IPS DF 6.9 (cell line): ENCODE measurements at regions not wholly inside any gene's neighbourhood (a gene's known extent, or its start where the extent isn't known, plus 50 kb on each side); places are given as distances from the start of the nearest gene placed in this dataset.

Experiments used
- DNase-seq: peaks from one replicate; pipeline ENCODE4 v3.0.0-alpha.2; 2013; ENCODE audit warnings: low read depth, low spot score
- H3K27ac ChIP-seq: one replicate; pipeline ENCODE4 v1.5.1; 2013; ENCODE audit warnings: low read length, control low read depth
- H3K27me3 ChIP-seq: 2 replicates; pipeline ENCODE4 v1.6.1; 2013; ENCODE audit warnings: mild to moderate bottlenecking, low read length; ENCODE audit not compliant: control insufficient read depth, insufficient read depth
- H3K36me3 ChIP-seq: 2 replicates; pipeline ENCODE4 v1.6.1; 2013; ENCODE audit warnings: low read length; ENCODE audit not compliant: control insufficient read depth, insufficient read depth
- H3K4me1 ChIP-seq: 2 replicates; pipeline ENCODE4 v1.6.1; 2013; ENCODE audit warnings: low read length; ENCODE audit not compliant: control insufficient read depth, insufficient read depth
- H3K4me3 ChIP-seq: 2 replicates; pipeline ENCODE4 v1.5.1; 2013; ENCODE audit warnings: mild to moderate bottlenecking, low read length
- H3K9me3 ChIP-seq: 2 replicates; pipeline ENCODE4 v1.6.1; 2013; ENCODE audit warnings: low read length, inconsistent platforms; ENCODE audit not compliant: control insufficient read depth, insufficient read depth
- WGBS: extraction: QIAGEN DNeasy Blood & Tissue Kit; methylation state at CpG from one replicate; pipeline ENCODE4 v1.1.7; 2013; ENCODE audit warnings: mixed read lengths, missing lambda C conversion rate; ENCODE audit not compliant: insufficient read length, insufficient coverage; 5-methylcytosine and 5-hydroxymethylcytosine counted together

DNA sequence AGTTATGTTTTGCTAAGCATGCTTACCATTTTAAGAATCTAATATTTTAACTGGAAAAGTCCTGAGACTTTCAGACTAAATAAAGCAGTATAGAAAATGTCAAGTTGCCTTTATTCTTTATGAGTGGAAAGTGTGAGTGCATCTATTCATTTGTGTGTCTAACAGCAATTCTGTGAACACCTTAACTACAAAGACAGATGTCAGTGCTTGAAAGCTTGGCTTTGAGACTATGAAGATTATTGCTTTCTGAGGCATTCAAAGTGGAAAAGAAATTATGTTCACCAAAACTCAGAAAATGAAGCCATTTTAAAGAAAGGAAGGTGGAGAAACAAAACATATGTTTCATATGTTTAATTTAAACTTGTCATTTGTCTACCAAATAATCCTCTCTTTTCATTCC, 294.5 kb upstream of the SEMA3C start:
- DNase-seq = no peak
- Histone ChIP-seq H3K9me3 (no peaks in the 10 kb centered on the region), H3K4me1 (no peaks in the 10 kb centered on the region), H3K36me3 (no peaks in the 10 kb centered on the region), H3K4me3 (no peak overlapping the region), H3K27ac (no peak overlapping the region), H3K27me3 (no peaks in the 10 kb centered on the region)

DNA sequence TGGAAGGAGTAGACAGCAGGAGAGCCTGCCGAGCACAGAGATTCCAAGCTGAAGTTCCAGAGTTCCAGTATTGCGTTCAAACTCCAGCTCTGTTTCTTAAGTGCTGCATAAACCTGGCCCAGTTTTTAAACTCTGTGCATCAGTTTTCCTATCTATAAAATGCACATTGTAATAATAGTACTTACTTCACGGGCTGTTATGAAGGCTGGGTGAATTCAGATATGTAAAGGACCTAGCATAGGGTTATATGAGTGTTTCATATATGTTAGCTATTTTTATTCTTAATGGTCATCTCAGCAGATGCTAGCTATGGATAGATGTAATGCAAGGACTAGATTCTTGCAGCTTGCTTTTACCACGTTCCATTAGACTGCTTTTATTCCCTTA, 293.1 kb upstream of the SEMA3C start:
- no peak overlapping the region for H3K27ac ChIP-seq
- no peaks in the 10 kb centered on the region for H3K4me1 ChIP-seq
- H3K36me3 ChIP-seq = no peaks in the 10 kb centered on the region
- H3K27me3 ChIP-seq = no peaks in the 10 kb centered on the region
- no peak for DNase-seq
- no peak overlapping the region for H3K4me3 ChIP-seq
- H3K9me3 ChIP-seq = no peaks in the 10 kb centered on the region
- WGBS = no CpG with 5 or more reads among the region's 4 CpGs

DNA sequence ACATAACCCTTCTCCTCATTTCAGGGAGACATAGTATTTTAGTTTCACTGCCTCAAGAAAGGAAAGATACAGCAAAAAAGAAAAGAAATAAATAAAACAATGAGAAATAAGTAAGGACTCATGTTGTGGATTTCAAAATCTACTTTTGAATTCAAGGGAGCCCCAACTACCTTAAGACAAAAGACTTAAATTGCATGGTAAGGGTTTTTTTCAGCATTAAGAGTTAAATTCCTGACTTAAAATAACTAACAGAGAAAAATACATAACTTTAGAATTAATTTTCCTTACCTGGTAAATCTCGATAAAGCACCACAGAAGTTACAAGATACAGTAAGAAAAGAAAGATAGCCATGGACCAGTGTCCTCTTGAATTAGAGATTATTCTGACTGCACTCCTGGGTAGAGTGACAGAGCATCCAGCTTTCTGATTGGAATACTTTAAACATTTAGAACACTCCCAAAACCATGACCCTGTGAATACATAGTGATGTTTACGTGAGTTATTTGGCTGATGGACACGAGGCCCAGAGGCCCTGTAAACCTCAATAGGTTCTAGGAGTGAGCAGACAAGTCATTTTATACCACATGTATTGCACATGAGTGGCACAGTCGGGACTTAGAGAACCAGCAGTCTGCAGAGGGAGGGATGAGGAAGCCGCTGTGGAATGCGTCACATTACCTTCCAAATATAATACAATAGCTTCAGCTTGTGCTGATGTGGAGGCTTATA, 292.5 kb upstream of the SEMA3C start:
- no peak for DNase-seq
- Histone ChIP-seq H3K4me3 (no peak overlapping the region), H3K27ac (no peak overlapping the region), H3K36me3 (no peaks in the 10 kb centered on the region), H3K4me1 (no peaks in the 10 kb centered on the region), H3K9me3 (no peaks in the 10 kb centered on the region), H3K27me3 (no peaks in the 10 kb centered on the region)
- no CpG with 5 or more reads among the region's 6 CpGs for WGBS

DNA sequence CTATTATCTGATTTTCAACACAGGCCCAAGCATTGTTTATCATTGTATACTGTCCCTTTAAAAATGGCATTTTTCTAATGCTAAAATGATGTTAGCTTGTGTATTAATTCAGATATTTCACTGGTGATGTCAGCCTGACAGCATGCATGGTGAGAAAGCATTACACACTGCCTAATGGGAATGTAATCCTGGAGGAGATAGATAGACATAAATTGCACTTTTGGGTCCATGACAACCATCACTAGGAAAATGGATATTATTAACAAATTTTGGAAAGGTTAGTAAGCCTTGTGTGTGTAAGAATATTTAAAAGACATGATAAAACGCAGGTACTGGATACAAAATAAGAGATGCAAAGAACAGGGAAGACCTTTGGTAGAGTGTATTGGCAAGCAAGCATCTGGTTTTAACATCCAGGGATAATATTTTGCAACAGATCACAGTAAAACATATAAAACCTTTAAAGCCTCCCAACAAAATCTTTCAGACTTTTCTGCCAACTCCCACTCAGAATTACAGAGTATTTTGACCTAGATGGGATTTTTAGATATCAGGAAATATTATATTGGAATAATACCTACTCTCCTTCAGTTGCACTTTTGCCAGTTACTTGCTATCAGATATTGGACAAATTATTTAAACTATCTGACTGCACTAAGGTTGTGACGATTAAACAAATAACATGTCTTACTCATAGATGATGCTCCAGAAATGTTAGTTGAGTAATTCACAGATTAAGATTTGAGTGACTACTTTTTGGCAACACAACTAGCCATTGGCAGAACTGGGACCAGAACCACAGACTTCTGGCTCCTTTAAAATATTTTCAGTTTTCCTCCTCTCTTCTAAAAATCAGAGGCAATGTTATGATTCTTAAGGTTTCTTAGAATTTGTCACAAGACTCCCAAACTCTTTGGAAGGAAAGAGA, 291.6 kb upstream of the SEMA3C start:
- no peak overlapping the region for H3K4me3 ChIP-seq
- no CpG with 5 or more reads among the region's 2 CpGs for WGBS
- no peak overlapping the region for H3K27ac ChIP-seq
- H3K36me3 ChIP-seq = no peaks in the 10 kb centered on the region
- DNase-seq = no peak
- no peaks in the 10 kb centered on the region for H3K4me1 ChIP-seq
- no peaks in the 10 kb centered on the region for H3K27me3 ChIP-seq
- H3K9me3 ChIP-seq = no peaks in the 10 kb centered on the region

DNA sequence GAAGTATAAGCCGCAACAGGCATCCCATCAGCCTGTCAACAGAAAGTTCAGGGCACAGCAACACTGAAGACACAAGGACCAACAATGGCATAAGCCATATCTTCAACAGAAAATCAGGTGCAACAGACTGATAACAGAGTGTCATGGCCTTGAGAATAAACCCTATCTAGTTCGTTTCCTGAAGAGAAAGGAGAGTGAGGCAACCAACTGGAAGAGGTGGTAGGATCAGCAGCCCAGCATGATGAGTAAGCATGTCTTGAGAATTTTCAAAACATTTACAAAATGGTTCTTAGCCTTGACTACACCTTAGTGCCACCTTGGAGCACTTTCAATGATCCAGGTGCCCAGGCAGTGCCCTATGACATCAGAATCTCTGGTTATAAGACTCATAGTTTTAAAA, 290.2 kb upstream of the SEMA3C start:
- no peak for DNase-seq
- Histone ChIP-seq H3K4me3 (no peak overlapping the region), H3K27me3 (no peaks in the 10 kb centered on the region), H3K27ac (no peak overlapping the region), H3K9me3 (no peaks in the 10 kb centered on the region), H3K4me1 (no peaks in the 10 kb centered on the region), H3K36me3 (no peaks in the 10 kb centered on the region)
- WGBS = no CpG with 5 or more reads among the region's 2 CpGs

DNA sequence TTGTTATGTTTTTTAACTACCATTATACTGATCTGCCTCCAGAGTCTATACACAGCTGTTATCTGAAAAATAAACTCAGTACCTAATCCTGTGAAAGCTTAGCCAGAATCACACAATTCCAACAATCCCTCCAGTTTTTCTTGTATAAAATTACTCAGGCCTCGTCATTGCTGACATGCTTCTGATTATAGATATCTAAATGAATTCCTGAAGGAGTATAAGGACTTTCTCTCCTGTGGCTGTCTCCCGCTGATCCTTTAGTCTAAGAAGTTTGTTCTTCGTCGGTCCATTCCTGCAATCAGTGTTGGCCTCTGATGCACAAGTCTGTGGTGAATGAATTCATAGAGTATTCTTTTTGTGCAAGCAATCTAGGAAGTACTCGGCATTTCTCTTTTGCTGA, 288.9 kb upstream of the SEMA3C start:
- Histone ChIP-seq H3K36me3 (no peaks in the 10 kb centered on the region), H3K9me3 (no peaks in the 10 kb centered on the region), H3K4me1 (no peaks in the 10 kb centered on the region), H3K4me3 (no peak overlapping the region), H3K27ac (no peak overlapping the region), H3K27me3 (no peaks in the 10 kb centered on the region)
- no peak for DNase-seq
- no CpG with 5 or more reads among the region's 5 CpGs for WGBS

DNA sequence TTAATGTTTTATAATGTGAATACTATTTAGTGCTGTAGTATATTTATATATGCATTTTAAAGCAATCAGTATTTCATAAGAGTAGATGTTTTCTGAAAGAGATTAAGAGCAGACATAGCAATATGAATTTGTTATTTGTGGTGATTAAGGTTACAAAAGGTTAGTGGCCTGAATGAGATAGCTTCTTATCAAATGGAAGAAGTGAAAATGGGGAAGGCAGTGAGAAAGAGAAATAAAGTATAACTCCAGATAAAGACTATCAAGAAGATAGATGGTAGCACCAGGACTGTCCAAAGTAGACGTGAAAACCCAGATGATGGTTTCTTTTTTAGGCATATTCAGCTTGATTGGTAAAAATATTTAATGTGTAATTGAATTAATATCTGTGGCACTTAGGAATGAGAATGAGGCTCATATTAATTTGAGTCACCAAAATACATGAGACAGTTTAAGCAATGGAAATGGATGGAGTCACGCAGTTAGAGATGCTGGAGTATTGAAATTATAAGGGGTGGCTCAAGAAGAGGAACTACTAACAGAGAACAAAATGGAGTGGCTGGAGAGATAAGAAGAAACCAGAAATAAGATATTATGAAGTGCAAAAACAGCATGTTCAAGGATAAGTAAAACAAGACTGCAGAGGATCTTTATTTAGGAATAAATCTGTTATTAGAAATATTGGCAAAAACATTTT, 288.0 kb upstream of the SEMA3C start:
- Histone ChIP-seq H3K36me3 (no peaks in the 10 kb centered on the region), H3K4me3 (no peak overlapping the region), H3K27me3 (no peaks in the 10 kb centered on the region), H3K9me3 (no peaks in the 10 kb centered on the region), H3K4me1 (no peaks in the 10 kb centered on the region), H3K27ac (no peak overlapping the region)
- WGBS = no CpG with 5 or more reads among the region's 2 CpGs
- DNase-seq = no peak

DNA sequence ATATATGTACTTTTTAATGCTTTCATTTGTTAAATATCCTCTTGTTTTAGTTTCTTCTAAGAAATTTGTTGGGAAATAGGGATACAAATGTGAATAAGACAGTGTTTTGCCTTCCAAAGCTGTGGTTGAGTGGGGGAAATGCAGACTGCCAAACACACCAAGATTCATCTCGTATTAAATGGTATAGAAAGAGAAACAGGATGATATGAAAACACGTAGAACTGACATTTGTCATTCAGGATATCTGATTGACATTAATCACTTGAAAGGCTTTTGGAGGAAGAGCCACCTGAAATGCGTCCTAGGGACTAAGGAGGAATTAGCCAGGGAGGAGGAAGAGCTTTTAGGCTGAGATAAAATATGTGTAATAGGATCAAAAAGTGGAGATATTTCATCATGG, 287.4 kb upstream of the SEMA3C start:
- H3K4me1 ChIP-seq = no peaks in the 10 kb centered on the region
- H3K36me3 ChIP-seq = no peaks in the 10 kb centered on the region
- no peaks in the 10 kb centered on the region for H3K9me3 ChIP-seq
- WGBS = no CpG with 5 or more reads among the region's 3 CpGs
- no peak overlapping the region for H3K4me3 ChIP-seq
- no peak overlapping the region for H3K27ac ChIP-seq
- no peak for DNase-seq
- H3K27me3 ChIP-seq = no peaks in the 10 kb centered on the region

DNA sequence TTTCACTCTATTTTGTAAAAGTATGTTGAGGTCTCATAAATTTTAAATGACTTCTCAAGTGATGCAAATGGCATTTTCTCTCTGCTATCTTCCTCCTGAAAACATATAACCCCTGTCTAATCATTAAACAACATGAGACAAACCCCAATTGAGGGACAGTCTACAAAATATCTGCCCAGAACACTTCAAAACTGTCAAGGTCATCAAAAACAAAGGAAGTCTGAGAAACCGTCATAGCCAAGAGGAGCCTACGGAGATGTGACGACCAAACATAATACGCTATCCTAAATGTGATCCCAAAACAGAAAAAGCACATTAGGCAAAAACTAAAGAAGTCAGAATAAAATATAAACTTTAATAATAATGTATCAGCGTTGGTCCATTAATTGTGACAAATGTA, 282.3 kb upstream of the SEMA3C start:
- Histone ChIP-seq H3K9me3 (no peaks in the 10 kb centered on the region), H3K27ac (no peak overlapping the region), H3K36me3 (no peaks in the 10 kb centered on the region), H3K27me3 (no peaks in the 10 kb centered on the region), H3K4me3 (no peak overlapping the region), H3K4me1 (no peaks in the 10 kb centered on the region)
- WGBS = no CpG with 5 or more reads among the region's 5 CpGs
- no peak for DNase-seq

DNA sequence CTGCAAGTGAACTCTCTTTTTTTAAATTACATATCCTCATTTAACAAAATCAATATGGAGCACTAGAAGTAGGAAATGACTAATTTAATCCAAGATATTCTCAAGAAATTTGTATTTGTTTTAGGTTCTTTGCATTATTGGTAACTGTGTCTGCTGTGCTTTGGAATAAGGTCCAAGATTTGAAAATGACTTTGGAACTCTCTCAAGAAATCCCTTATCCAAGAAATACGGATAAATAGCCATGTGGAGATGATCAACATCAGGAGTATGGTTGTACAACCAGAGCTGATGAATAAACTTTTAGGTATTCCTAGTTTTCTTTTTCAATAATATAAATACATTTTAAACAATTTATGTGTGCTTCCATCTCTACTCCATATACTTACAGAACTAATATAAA, 279.9 kb upstream of the SEMA3C start:
- H3K9me3 ChIP-seq = no peaks in the 10 kb centered on the region
- H3K4me1 ChIP-seq = no peaks in the 10 kb centered on the region
- H3K27me3 ChIP-seq = no peaks in the 10 kb centered on the region
- no peak for DNase-seq
- H3K27ac ChIP-seq = no peak overlapping the region
- H3K36me3 ChIP-seq = no peaks in the 10 kb centered on the region
- no peak overlapping the region for H3K4me3 ChIP-seq
- WGBS = no CpG with 5 or more reads among the region's 1 CpG
